ENCODE measurements at regions not wholly inside any gene's neighbourhood (a gene's known extent, or its start where the extent isn't known, plus 50 kb on each side); places are given as distances from the start of the nearest gene placed in this dataset.

GRCh38 chr4:174430576-174430975 is 91.7 kb downstream of the HPGD start:
- ATAC-seq (no peak), DNase-seq (no peak)
- intact Hi-C loops (cut with micrococcal nuclease): no loop called here
- CTCF ChIA-PET: no interaction called here
- Histone ChIP-seq H3K27ac (ENCODE audit: low read length) (no peak overlapping the region), H2AFZ (ENCODE audit: low read length) (no peak overlapping the region), H3K4me2 (ENCODE audit: low read length) (no peak overlapping the region), H3K9me2 (replicated peaks; ENCODE audit: low read length) (no peaks in the 10 kb centered on the region), H3K9me3 (ENCODE audit: low read length) (no peaks in the 10 kb centered on the region), H3F3A (ENCODE audit: low read length, unreplicated experiment) (no peaks in the 10 kb centered on the region), H3K79me2 (ENCODE audit: low read length) (no peaks in the 10 kb centered on the region), H3K4me3 (ENCODE audit: low read length) (no peak overlapping the region), H3K27me3 (ENCODE audit: low read length) (no peaks in the 10 kb centered on the region), H3K36me3 (ENCODE audit: low read depth, low read length) (no peaks in the 10 kb centered on the region), H4K20me1 (ENCODE audit: low read length) (no peaks in the 10 kb centered on the region), H3K4me1 (ENCODE audit: insufficient read depth, low read length) (no peaks in the 10 kb centered on the region), H3K9ac (ENCODE audit: low read length) (no peak overlapping the region)
- TF ChIP-seq EZH2 (IDR thresholded peaks at IDR 0.05; ENCODE audit: low read length, unreplicated experiment) (no peak), CTCF (conservative IDR thresholded peaks at IDR 0.05; ENCODE audit: low read depth, low read length) (no peak), EZH2phosphoT487 (IDR thresholded peaks at IDR 0.05; ENCODE audit: borderline replicate concordance, low read length) (no peak)
- POLR2A ChIA-PET (ENCODE audit: unreplicated experiment): no interaction called here
- BruUV-seq (replicated peaks): no TSS peak

GRCh38 chr4:174429701-174430410 is 92.4 kb downstream of the HPGD start:
- H2AFZ ChIP-seq (ENCODE audit: low read length): no peak overlapping the region
- H3K36me3 ChIP-seq (ENCODE audit: low read depth, low read length): no peaks in the 10 kb centered on the region
- H3K27ac ChIP-seq (ENCODE audit: low read length): no peak overlapping the region
- CTCF ChIA-PET: no interaction called here
- H3K79me2 ChIP-seq (ENCODE audit: low read length): no peaks in the 10 kb centered on the region
- no peaks in the 10 kb centered on the region for H3K9me3 ChIP-seq (ENCODE audit: low read length)
- intact Hi-C loops (cut with micrococcal nuclease): loop anchor here (10.0 kb wide), 1 partner anchor 55 kb away; no protein-coding TSS in a partner anchor
- H3K4me3 ChIP-seq (ENCODE audit: low read length): no peak overlapping the region
- H3K9ac ChIP-seq (ENCODE audit: low read length): no peak overlapping the region
- no TSS peak for BruUV-seq (replicated peaks)
- H3K27me3 ChIP-seq (ENCODE audit: low read length): no peaks in the 10 kb centered on the region
- TF ChIP-seq EZH2phosphoT487 (IDR thresholded peaks at IDR 0.05; ENCODE audit: borderline replicate concordance, low read length) (no peak), EZH2 (IDR thresholded peaks at IDR 0.05; ENCODE audit: low read length, unreplicated experiment) (no peak), CTCF (conservative IDR thresholded peaks at IDR 0.05; ENCODE audit: low read depth, low read length) (no peak)
- POLR2A ChIA-PET (ENCODE audit: unreplicated experiment): no interaction called here
- no peaks in the 10 kb centered on the region for H3K4me1 ChIP-seq (ENCODE audit: insufficient read depth, low read length)
- DNase-seq: peak; percentile 19
- no peak for ATAC-seq
- no peak overlapping the region for H3K4me2 ChIP-seq (ENCODE audit: low read length)
- no peaks in the 10 kb centered on the region for H4K20me1 ChIP-seq (ENCODE audit: low read length)
- no peaks in the 10 kb centered on the region for H3F3A ChIP-seq (ENCODE audit: low read length, unreplicated experiment)
- H3K9me2 ChIP-seq (replicated peaks; ENCODE audit: low read length): no peaks in the 10 kb centered on the region

- intact Hi-C loops (cut with micrococcal nuclease): loop anchor here (10.0 kb wide), 1 partner anchor 57 kb away; no protein-coding TSS in a partner anchor
- DNase-seq (no peak), ATAC-seq (no peak)
- H3K79me2 ChIP-seq (ENCODE audit: low read length): no peaks in the 10 kb centered on the region
- H3K27me3 ChIP-seq (ENCODE audit: low read length): no peaks in the 10 kb centered on the region
- H3K9ac ChIP-seq (ENCODE audit: low read length): no peak overlapping the region
- H3K9me2 ChIP-seq (replicated peaks; ENCODE audit: low read length): no peaks in the 10 kb centered on the region
- ChIA-PET CTCF (no interaction called here), POLR2A (ENCODE audit: unreplicated experiment) (no interaction called here)
- H3K4me3 ChIP-seq (ENCODE audit: low read length): no peak overlapping the region
- no TSS peak for BruUV-seq (replicated peaks)
- no peak overlapping the region for H3K4me2 ChIP-seq (ENCODE audit: low read length)
- no peaks in the 10 kb centered on the region for H3F3A ChIP-seq (ENCODE audit: low read length, unreplicated experiment)
- H3K4me1 ChIP-seq (ENCODE audit: insufficient read depth, low read length): peaks cover 16% of the 10 kb centered on the region
- H3K27ac ChIP-seq (ENCODE audit: low read length): no peak overlapping the region
- H3K36me3 ChIP-seq (ENCODE audit: low read depth, low read length): no peaks in the 10 kb centered on the region
- no peaks in the 10 kb centered on the region for H4K20me1 ChIP-seq (ENCODE audit: low read length)
- TF ChIP-seq EZH2phosphoT487 (IDR thresholded peaks at IDR 0.05; ENCODE audit: borderline replicate concordance, low read length): no peak
- no peak for TF ChIP-seq EZH2 (IDR thresholded peaks at IDR 0.05; ENCODE audit: low read length, unreplicated experiment)
- no peak for TF ChIP-seq CTCF (conservative IDR thresholded peaks at IDR 0.05; ENCODE audit: low read depth, low read length)
- no peaks in the 10 kb centered on the region for H3K9me3 ChIP-seq (ENCODE audit: low read length)
- H2AFZ ChIP-seq (ENCODE audit: low read length): no peak overlapping the region
Measured at GRCh38 chr4:174427571-174428140, 94.6 kb downstream of the HPGD start.

Data from PC-3 (cell line).